Fibroblast of the aortic adventitia (primary cell): ENCODE measurements at regions not wholly inside any gene's neighbourhood (a gene's known extent, or its start where the extent isn't known, plus 50 kb on each side); places are given as distances from the start of the nearest gene placed in this dataset.

Experiments used
- DNase-seq: peaks from one replicate; pipeline ENCODE4 v3.0.0-alpha.2; 2010; ENCODE audit warnings: low read depth
- H3K4me3 ChIP-seq: 2 replicates; pipeline ENCODE4 v1.5.1; 2011; ENCODE audit warnings: low read depth, mild to moderate bottlenecking, control low read depth, low read length, moderate library complexity
- CTCF ChIP-seq: IDR thresholded peaks from 2 replicates; pipeline ENCODE4 v1.5.1; 2011; ENCODE audit warnings: mild to moderate bottlenecking, low read length, control low read depth, inconsistent platforms; ENCODE audit not compliant: insufficient read depth

GRCh38 chr1:5645929-5646328 is 346.3 kb downstream of the NPHP4 start:
- DNase-seq: no peak
- H3K4me3 ChIP-seq: no peak overlapping the region
- TF ChIP-seq CTCF: no peak

GRCh38 chr1:5645135-5645399 is 347.2 kb downstream of the NPHP4 start:
- H3K4me3 ChIP-seq: no peak overlapping the region
- no peak for TF ChIP-seq CTCF
- DNase-seq: no peak

- H3K4me3 ChIP-seq: no peak overlapping the region
- TF ChIP-seq CTCF: no peak
- DNase-seq: no peak
These were observed 347.7 kb downstream of the NPHP4 start for GRCh38 chr1:5644281-5645134.

- TF ChIP-seq CTCF: no peak
- H3K4me3 ChIP-seq: no peak overlapping the region
- no peak for DNase-seq
These were observed 348.7 kb downstream of the NPHP4 start for GRCh38 chr1:5643360-5644107.

GRCh38 chr1:5640845-5641244 is 351.4 kb downstream of the NPHP4 start:
- no peak for DNase-seq
- no peak for TF ChIP-seq CTCF

GRCh38 chr1:5639106-5639722 is 353.0 kb downstream of the NPHP4 start:
- no peak overlapping the region for H3K4me3 ChIP-seq
- no peak for TF ChIP-seq CTCF
- no peak for DNase-seq

More at GRCh38 chr1:5640845-5641244, 351.4 kb downstream of the NPHP4 start:
- no peak overlapping the region for H3K4me3 ChIP-seq
